Neural cell (in vitro differentiated cells): ENCODE measurements at regions not wholly inside any gene's neighbourhood (a gene's known extent, or its start where the extent isn't known, plus 50 kb on each side); places are given as distances from the start of the nearest gene placed in this dataset.

Source experiments
- H2AFZ ChIP-seq: fragments of 200-600, 300-800 bp; sonication (generic), shearing (Covaris generic); 2 replicates; pipeline ENCODE4 v1.6.0; 2014; ENCODE audit warnings: low read depth, mild to moderate bottlenecking, antibody characterized with exemption, low read length, moderate library complexity
- H3F3A ChIP-seq: fragments of 200-600 bp; shearing (Covaris generic); 2 replicates; pipeline ENCODE4 v1.6.1; 2016; ENCODE audit warnings: mild to moderate bottlenecking, moderate library complexity, mixed read lengths, antibody characterized with exemption, low read length; ENCODE audit not compliant: insufficient read depth, poor library complexity, severe bottlenecking
- H3K27ac ChIP-seq: fragments of 200-600, 300-800 bp; sonication (generic), shearing (Covaris generic); 2 replicates; pipeline ENCODE4 v1.5.1; 2014; ENCODE audit warnings: mild to moderate bottlenecking, low read length, moderate library complexity
- H3K27me3 ChIP-seq: fragments of 300-800, 200-600 bp; sonication (generic), shearing (Covaris generic); 2 replicates; pipeline ENCODE4 v1.6.0; 2014; ENCODE audit warnings: mild to moderate bottlenecking, low read depth, low read length, moderate library complexity; ENCODE audit not compliant: insufficient read depth
- H3K36me3 ChIP-seq: fragments of 300-800, 200-600 bp; sonication (generic), shearing (Covaris generic); 2 replicates; pipeline ENCODE4 v1.5.1; 2014; ENCODE audit warnings: mild to moderate bottlenecking, antibody characterized with exemption, low read length, moderate library complexity; ENCODE audit not compliant: insufficient read depth
- H3K4me2 ChIP-seq: fragments of 300-800, 200-600 bp; sonication (generic), shearing (Covaris generic); 2 replicates; pipeline ENCODE4 v1.6.0; 2014; ENCODE audit warnings: mild to moderate bottlenecking, low read length
- H3K4me3 ChIP-seq: fragments of 300-800, 200-600 bp; sonication (generic), shearing (Covaris generic); 2 replicates; pipeline ENCODE4 v1.5.1; 2014; ENCODE audit warnings: mild to moderate bottlenecking, low read length, moderate library complexity
- H3K79me2 ChIP-seq: fragments of 200-600 bp; shearing (Covaris generic); replicated peaks from 2 replicates; pipeline ENCODE4 v1.6.0; 2014; ENCODE audit warnings: mild to moderate bottlenecking, low read length, moderate library complexity; ENCODE audit not compliant: insufficient read depth
- H3K9ac ChIP-seq: fragments of 300-800, 200-600 bp; sonication (generic), shearing (Covaris generic); 2 replicates; pipeline ENCODE4 v1.6.1; 2016; ENCODE audit warnings: mild to moderate bottlenecking, low read length, mixed read lengths
- H3K9me2 ChIP-seq: fragments of 200-600 bp; shearing (Covaris generic); 2 replicates; pipeline ENCODE4 v1.6.1; 2016; ENCODE audit warnings: mild to moderate bottlenecking, low read length, mixed read lengths; ENCODE audit not compliant: insufficient read depth
- H3K9me3 ChIP-seq: fragments of 200-600, 300-800 bp; sonication (generic), shearing (Covaris generic); 2 replicates; pipeline ENCODE4 v1.6.1; 2016; ENCODE audit warnings: mild to moderate bottlenecking, mixed run types, low read length, moderate library complexity, mixed read lengths
- H4K20me1 ChIP-seq: fragments of 200-600 bp; shearing (Covaris generic); 2 replicates; pipeline ENCODE4 v1.6.1; 2016; ENCODE audit warnings: mild to moderate bottlenecking, mixed run types; ENCODE audit not compliant: insufficient read depth
- CTCF ChIP-seq: fragments of 450-650 bp; IDR thresholded peaks from 2 replicates; pipeline ENCODE4 v1.5.1; 2014; ENCODE audit warnings: antibody characterized with exemption, mild to moderate bottlenecking, moderate library complexity; ENCODE audit not compliant: poor library complexity, severe bottlenecking
- EP300 ChIP-seq: fragments of 450-650 bp; conservative IDR thresholded peaks from 2 replicates; pipeline ENCODE4 v1.6.1; 2014; ENCODE audit warnings: antibody characterized with exemption, mild to moderate bottlenecking, moderate library complexity; ENCODE audit not compliant: poor library complexity, severe bottlenecking
- EZH2 ChIP-seq: fragments of 200-600, 300-800 bp; shearing (Covaris generic), sonication (generic); IDR thresholded peaks from 2 replicates; pipeline ENCODE4 v1.6.1; 2014; ENCODE audit warnings: antibody characterized with exemption, low read length, borderline replicate concordance, mild to moderate bottlenecking; ENCODE audit not compliant: insufficient read depth, poor library complexity, severe bottlenecking
- MXI1 ChIP-seq: fragments of 450-650 bp; conservative IDR thresholded peaks from 2 replicates; pipeline ENCODE4 v1.6.1; 2014; ENCODE audit warnings: antibody characterized with exemption, mild to moderate bottlenecking; ENCODE audit not compliant: poor library complexity, severe bottlenecking
- POLR2AphosphoS5 ChIP-seq: IDR thresholded peaks from 2 replicates; pipeline ENCODE4 v1.6.1; 2012
- RAD21 ChIP-seq: fragments of 450-650 bp; conservative IDR thresholded peaks from 2 replicates; pipeline ENCODE4 v1.6.1; 2014; ENCODE audit warnings: antibody characterized with exemption, mild to moderate bottlenecking, moderate library complexity
- SMC3 ChIP-seq: fragments of 450-650 bp; conservative IDR thresholded peaks from 2 replicates; pipeline ENCODE4 v1.6.1; 2014; ENCODE audit warnings: antibody characterized with exemption, mild to moderate bottlenecking, moderate library complexity; ENCODE audit not compliant: poor library complexity
- TAF1 ChIP-seq: IDR thresholded peaks from 2 replicates; pipeline ENCODE4 v1.6.1; 2012; ENCODE audit warnings: low read depth
- TF ChIP-seq, protein P1 (sequence below): IDR thresholded peaks from 2 replicates; pipeline ENCODE4 v1.6.1; 2012; ENCODE audit warnings: borderline replicate concordance

- H3K4me2 ChIP-seq, result no peak overlapping the region
- no peaks in the 10 kb centered on the region for H4K20me1 ChIP-seq
- no peaks in the 10 kb centered on the region for H3K36me3 ChIP-seq
- H3F3A ChIP-seq, result no peaks in the 10 kb centered on the region
- H3K27ac ChIP-seq, result no peak overlapping the region
- H2AFZ ChIP-seq, result no peak overlapping the region
- no peak overlapping the region for H3K9ac ChIP-seq
- H3K9me2 ChIP-seq, result no peaks in the 10 kb centered on the region
- H3K27me3 ChIP-seq, result no peaks in the 10 kb centered on the region
- no peak overlapping the region for H3K4me3 ChIP-seq
- TF ChIP-seq POLR2AphosphoS5 (no peak), CTCF (no peak), TAF1 (no peak), EZH2 (no peak), SMC3 (no peak), RAD21 (no peak), EP300 (no peak), MXI1 (no peak)
- TF ChIP-seq, protein P1, sequence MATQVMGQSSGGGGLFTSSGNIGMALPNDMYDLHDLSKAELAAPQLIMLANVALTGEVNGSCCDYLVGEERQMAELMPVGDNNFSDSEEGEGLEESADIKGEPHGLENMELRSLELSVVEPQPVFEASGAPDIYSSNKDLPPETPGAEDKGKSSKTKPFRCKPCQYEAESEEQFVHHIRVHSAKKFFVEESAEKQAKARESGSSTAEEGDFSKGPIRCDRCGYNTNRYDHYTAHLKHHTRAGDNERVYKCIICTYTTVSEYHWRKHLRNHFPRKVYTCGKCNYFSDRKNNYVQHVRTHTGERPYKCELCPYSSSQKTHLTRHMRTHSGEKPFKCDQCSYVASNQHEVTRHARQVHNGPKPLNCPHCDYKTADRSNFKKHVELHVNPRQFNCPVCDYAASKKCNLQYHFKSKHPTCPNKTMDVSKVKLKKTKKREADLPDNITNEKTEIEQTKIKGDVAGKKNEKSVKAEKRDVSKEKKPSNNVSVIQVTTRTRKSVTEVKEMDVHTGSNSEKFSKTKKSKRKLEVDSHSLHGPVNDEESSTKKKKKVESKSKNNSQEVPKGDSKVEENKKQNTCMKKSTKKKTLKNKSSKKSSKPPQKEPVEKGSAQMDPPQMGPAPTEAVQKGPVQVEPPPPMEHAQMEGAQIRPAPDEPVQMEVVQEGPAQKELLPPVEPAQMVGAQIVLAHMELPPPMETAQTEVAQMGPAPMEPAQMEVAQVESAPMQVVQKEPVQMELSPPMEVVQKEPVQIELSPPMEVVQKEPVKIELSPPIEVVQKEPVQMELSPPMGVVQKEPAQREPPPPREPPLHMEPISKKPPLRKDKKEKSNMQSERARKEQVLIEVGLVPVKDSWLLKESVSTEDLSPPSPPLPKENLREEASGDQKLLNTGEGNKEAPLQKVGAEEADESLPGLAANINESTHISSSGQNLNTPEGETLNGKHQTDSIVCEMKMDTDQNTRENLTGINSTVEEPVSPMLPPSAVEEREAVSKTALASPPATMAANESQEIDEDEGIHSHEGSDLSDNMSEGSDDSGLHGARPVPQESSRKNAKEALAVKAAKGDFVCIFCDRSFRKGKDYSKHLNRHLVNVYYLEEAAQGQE, result no peak
- H3K9me3 ChIP-seq, result no peaks in the 10 kb centered on the region
- no peaks in the 10 kb centered on the region for H3K79me2 ChIP-seq
Measured at GRCh38 chr2:196513796-196514526, 125.6 kb upstream of the CCDC150 start.

DNA sequence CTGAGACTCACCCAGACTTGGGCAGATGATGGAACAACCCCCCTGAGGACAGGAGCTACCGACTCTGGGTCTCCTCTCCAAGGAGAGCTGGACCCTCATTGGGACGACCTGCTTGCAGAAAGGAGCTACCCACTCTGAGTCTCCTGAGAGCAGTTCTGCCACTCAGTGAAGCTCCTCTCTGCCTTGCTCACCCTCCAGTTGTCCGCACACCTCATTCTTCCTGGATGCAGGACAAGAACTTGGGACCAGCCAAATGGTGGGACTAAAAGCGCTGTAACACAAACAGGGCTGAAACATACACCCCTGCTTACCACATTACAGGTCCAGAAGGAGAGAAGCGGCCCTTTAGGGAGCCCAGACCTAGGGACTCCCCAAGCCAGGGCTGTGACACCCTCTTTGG lies 124.9 kb upstream of the CCDC150 start:
- Histone ChIP-seq H3K79me2 (no peaks in the 10 kb centered on the region), H4K20me1 (no peaks in the 10 kb centered on the region), H3K9me2 (no peaks in the 10 kb centered on the region), H3K9ac (no peak overlapping the region), H3K27me3 (no peaks in the 10 kb centered on the region), H3K9me3 (no peaks in the 10 kb centered on the region), H3K36me3 (no peaks in the 10 kb centered on the region), H3K27ac (no peak overlapping the region), H2AFZ (no peak overlapping the region), H3K4me2 (no peak overlapping the region), H3K4me3 (no peak overlapping the region), H3F3A (no peaks in the 10 kb centered on the region)
- TF ChIP-seq MXI1, result no peak
- no peak for TF ChIP-seq POLR2AphosphoS5
- no peak for TF ChIP-seq SMC3
- no peak for TF ChIP-seq CTCF
- TF ChIP-seq, protein P1, result no peak
- TF ChIP-seq EZH2, result no peak
- TF ChIP-seq TAF1, result no peak
- TF ChIP-seq EP300, result no peak
- no peak for TF ChIP-seq RAD21
